HG02678 (cell line): ENCODE measurements at regions not wholly inside any gene's neighbourhood (a gene's known extent, or its start where the extent isn't known, plus 50 kb on each side); places are given as distances from the start of the nearest gene placed in this dataset.

Source experiments
- ATAC-seq: cut with Tn5 transposase; IDR thresholded peaks from one replicate; pipeline ENCODE4 v1.9.1; 2021; ENCODE audit warnings: mild to moderate bottlenecking, moderate library complexity; ENCODE audit not compliant: unreplicated experiment

- no peak for ATAC-seq
Observed at GRCh38 chr11:56932572-56933220, 56.0 kb upstream of the OR5AK2 start.

- ATAC-seq: no peak
Observed at GRCh38 chr11:56923116-56923515, 65.6 kb upstream of the OR5AK2 start.

- ATAC-seq: no peak
Observed at GRCh38 chr11:56922421-56922820, 66.3 kb upstream of the OR5AK2 start.

- ATAC-seq: no peak
Observed at GRCh38 chr11:56917708-56918400, 70.9 kb upstream of the OR5AK2 start.

GRCh38 chr11:56916587-56916986 lies 72.1 kb upstream of the OR5AK2 start:
- ATAC-seq: no peak

- no peak for ATAC-seq
Observed at GRCh38 chr11:56916162-56916561, 72.6 kb upstream of the OR5AK2 start.

GRCh38 chr11:56911312-56911711 lies 77.4 kb upstream of the OR5AK2 start:
- ATAC-seq: no peak

- no peak for ATAC-seq
Observed at GRCh38 chr11:56910785-56911184, 77.9 kb upstream of the OR5AK2 start.

- no peak for ATAC-seq
Observed at GRCh38 chr11:56910046-56910773, 78.5 kb upstream of the OR5AK2 start.

- no peak for ATAC-seq
Observed at GRCh38 chr11:56909563-56909962, 79.2 kb upstream of the OR5AK2 start.

GRCh38 chr11:56909080-56909479 lies 79.6 kb upstream of the OR5AK2 start:
- no peak for ATAC-seq

- no peak for ATAC-seq
Observed at GRCh38 chr11:56906683-56907148, 82.0 kb upstream of the OR5AK2 start.

- no peak for ATAC-seq
Observed at GRCh38 chr11:56905936-56906335, 82.8 kb upstream of the OR5AK2 start.

- no peak for ATAC-seq
Observed at GRCh38 chr11:56905442-56905841, 83.3 kb upstream of the OR5AK2 start.

GRCh38 chr11:56898856-56899255 lies 89.9 kb upstream of the OR5AK2 start:
- no peak for ATAC-seq

- no peak for ATAC-seq
Observed at GRCh38 chr11:56890584-56891305, 98.0 kb upstream of the OR5AK2 start.

- no peak for ATAC-seq
Observed at GRCh38 chr11:56889986-56890385, 98.7 kb upstream of the OR5AK2 start.

- no peak for ATAC-seq
Observed at GRCh38 chr11:56887940-56888339, 100.8 kb upstream of the OR5AK2 start.

- ATAC-seq: no peak
Observed at GRCh38 chr11:56886455-56886854, 102.3 kb upstream of the OR5AK2 start.

GRCh38 chr11:56885854-56886253 lies 102.9 kb upstream of the OR5AK2 start:
- no peak for ATAC-seq

- no peak for ATAC-seq
Observed at GRCh38 chr11:56885177-56885576, 103.5 kb upstream of the OR5AK2 start.
